ENCODE measurements at regions not wholly inside any gene's neighbourhood (a gene's known extent, or its start where the extent isn't known, plus 50 kb on each side); places are given as distances from the start of the nearest gene placed in this dataset.

- FAIRE-seq, result no peak
Observed at GRCh38 chr17:22453181-22453580, 760.9 kb downstream of the KCNJ18 start.

- FAIRE-seq, result no peak
Observed at GRCh38 chr17:22454070-22454999, 762.0 kb downstream of the KCNJ18 start.

GRCh38 chr17:22459331-22459952, 767.1 kb downstream of the KCNJ18 start:
- FAIRE-seq, result no peak

DNA sequence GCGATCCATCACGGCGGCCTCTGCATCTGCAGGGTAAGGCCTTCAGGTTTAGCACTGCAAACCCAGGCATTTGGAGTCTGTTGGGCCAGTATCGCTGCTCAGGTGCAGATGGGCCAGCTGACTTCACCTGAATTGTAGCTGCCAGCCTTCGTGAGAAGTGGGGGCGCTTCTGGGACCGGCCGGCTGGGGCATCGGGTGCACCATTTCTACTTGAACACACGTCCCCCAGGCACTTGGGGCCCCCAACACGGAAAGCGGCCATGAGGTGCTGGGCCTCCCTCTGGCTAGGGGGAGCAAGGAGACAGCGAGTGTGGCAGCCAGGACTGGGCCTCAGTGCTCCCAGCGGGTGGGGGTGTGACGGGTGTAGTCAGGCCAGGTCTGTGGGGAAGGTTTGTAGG, 767.6 kb downstream of the KCNJ18 start:
- FAIRE-seq, result no peak

GRCh38 chr17:22460461-22461063, 768.2 kb downstream of the KCNJ18 start:
- FAIRE-seq, result no peak

- no peak for FAIRE-seq
Observed at GRCh38 chr17:22461460-22462145, 769.3 kb downstream of the KCNJ18 start.

GRCh38 chr17:22462461-22462860, 770.1 kb downstream of the KCNJ18 start:
- no peak for FAIRE-seq

DNA sequence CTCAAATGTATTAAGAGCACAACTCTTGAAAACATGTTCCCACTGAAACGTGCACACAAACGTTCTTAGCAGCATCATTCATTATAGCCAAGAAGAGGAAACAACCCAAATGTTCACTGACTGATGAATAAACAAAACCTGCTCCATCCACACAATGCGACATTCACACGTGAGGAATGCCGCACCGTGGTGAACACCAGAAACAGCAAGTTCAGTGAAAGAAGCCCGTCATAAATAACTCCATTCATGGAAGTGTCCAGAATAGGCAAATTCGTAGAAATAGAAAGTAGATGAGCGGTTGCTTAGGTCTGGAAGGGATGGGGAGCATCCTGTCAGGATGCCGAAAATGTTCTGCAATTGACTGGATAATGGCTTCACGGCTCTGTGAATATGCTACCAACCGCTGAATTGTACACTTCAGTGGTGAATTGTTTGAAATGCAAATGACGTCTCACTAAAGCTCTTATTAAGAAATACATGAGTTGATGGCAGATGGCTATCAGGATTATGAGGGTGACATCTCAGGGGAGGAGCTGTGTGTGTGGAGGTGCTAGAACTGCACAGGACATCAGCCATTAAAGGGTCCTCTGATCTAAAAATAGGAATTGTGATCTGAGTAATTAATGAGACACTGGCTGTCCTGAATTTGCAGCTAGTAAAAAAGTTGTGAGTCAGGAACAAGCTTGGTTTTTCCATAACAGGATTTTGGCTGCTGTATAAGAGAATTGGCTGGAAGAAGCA, 771.0 kb downstream of the KCNJ18 start:
- no peak for FAIRE-seq

- FAIRE-seq, result no peak
Observed at GRCh38 chr17:22464041-22464440, 771.7 kb downstream of the KCNJ18 start.

- FAIRE-seq, result no peak
Observed at GRCh38 chr17:22467720-22468119, 775.4 kb downstream of the KCNJ18 start.

DNA sequence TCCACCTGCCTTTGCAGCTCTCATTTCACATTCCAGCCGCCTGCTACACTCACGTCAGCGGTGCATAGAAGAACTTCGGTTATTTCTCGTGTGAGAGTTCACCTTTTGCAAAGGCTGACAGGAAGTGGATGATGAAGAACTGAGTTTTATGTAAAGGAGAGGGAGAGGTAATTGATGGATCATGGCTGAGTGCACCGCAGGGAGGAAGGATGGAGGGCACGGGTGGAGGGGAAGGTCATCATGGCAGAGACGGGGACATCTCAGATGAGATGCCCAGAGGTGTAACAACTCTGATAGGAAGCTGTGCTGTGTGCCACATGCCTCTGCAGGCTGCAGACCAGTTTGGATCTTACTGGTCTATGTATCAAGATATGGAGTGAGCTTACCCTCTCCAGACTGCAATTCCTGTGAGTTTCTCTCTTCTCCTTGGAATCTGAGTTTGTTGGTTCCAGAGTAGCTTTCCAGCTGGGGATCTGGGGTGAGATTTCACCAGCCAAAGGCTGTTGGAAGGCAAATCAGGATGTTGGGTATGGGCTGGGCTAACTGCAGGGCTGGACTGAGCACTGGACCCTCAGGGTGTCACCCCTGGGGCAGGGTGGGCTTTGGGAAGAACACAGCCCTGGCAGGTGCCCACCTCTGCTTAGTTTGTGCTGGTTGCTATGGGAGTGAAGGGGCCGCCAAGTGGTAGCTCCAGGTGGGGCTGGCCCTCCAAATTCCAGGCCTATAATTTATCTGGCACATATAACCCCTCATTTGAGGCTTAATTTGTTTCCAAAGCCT, 777.0 kb downstream of the KCNJ18 start:
- FAIRE-seq, result no peak

- no peak for FAIRE-seq
Observed at GRCh38 chr17:22469941-22470340, 777.6 kb downstream of the KCNJ18 start.

- FAIRE-seq, result no peak
Observed at GRCh38 chr17:22470411-22471175, 778.3 kb downstream of the KCNJ18 start.

DNA sequence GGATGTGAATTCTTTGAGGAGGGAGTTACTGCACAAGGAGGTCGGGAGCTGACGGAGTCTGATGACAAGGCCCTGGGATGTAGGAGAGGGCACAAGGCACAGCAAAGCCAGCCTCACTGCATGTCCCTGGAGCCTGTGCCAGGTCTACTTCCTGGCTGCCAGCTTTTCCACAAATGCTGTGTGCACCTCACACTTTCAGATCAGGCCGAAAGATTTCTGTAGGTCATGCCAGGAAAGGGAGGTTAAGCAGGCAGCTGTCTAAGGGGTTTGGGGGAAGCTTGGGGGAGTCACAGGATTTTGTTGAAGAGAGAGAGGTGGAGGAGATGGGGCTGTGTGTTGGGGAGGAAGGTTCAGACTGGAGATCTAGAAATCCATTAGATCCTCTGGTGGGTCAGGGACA, 792.5 kb downstream of the KCNJ18 start:
- FAIRE-seq, result no peak

DNA sequence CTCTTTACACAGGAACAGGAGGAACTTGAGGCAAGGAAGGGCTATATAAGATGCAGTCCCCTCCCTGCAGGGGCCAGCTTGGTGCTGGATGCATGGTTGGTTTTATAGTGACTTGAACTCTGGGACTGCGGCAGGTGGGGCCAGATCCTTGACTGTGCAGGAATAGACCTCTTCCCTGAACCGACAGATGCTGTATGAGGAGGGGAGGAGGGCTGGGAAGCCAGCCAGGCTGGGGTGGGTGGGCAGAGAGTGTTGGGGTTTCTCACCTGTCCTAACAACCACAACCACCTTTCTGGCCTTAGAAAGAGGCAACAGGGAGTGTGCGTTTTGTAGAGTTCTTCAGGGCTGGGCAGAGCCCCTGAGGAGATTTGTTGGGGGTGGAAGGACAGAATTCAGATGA, 798.1 kb downstream of the KCNJ18 start:
- no peak for FAIRE-seq

DNA sequence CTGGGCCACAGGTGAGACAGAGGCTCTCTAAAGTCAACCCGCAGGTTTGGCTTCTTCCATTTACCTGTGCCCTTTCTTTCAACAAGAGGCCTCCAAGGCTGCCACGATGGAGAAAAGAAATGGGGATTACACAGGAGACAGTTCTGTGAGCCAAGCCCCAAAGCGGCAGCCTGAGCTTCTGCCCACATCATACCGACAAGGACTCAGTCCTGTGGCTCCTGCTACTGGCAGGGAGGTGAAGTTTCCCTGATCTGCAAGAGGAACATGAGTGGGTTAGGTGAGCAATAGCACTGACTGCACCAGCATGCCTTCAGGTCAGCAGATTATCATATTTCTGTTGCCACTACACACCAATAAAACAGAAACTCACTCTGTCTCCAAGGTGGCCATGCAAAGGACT, 800.0 kb downstream of the KCNJ18 start:
- no peak for FAIRE-seq

- no peak for FAIRE-seq
Observed at GRCh38 chr17:22496450-22496849, 804.1 kb downstream of the KCNJ18 start.

DNA sequence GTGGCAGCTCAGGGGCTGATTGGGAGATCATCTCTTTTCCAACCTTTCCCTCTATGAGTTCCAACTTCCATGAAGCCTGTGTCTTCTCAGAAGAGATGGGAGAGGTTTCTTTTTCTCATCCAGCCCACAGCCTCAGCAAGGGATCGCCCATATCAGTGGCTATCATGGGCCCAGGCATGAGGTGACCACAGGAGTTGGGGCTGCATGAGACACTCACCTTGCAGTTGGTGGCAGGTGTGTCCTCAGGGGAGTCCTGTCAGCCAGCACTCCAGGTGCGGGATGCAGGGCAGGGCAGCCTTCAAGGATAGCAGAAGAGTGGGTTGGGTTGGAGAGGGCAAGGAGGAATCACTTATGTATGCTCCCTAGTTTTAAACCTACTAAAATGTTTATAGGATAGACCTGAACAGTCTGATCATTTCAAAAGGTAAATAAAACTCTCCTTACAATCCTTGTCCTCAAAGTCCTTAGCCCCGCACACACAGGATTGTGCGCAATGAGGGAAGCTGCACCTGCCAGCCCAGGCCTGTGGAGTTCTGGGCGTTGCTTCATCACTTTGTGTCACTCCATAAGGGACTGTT, 811.1 kb downstream of the KCNJ18 start:
- no peak for FAIRE-seq

DNA sequence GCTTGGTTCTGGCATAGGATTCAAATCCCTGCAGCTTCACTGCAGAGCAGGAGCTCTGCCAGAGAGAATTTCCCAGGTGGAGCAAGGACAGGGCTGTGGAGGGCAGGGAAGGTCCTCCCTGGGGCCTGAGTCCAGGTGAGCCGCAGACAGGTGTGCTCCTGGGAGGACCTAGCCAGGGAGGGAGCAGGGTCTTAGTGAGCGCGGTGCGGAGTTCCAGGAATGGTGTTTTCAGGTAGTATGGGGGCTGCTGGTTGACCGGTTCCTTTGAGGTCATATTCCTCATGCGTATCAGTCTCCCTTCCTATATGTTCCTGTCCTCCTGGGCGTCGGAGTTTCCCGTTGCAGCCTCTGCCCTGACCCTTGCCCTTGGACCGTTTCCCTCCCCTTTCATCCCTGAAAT, 813.3 kb downstream of the KCNJ18 start:
- FAIRE-seq, result no peak

GRCh38 chr17:22506231-22506630, 813.9 kb downstream of the KCNJ18 start:
- no peak for FAIRE-seq

- no peak for FAIRE-seq
Observed at GRCh38 chr17:22506861-22507260, 814.5 kb downstream of the KCNJ18 start.

All from A204.1 (cell line).